ENCODE measurements at regions not wholly inside any gene's neighbourhood (a gene's known extent, or its start where the extent isn't known, plus 50 kb on each side); places are given as distances from the start of the nearest gene placed in this dataset.

- Histone ChIP-seq H3K36me3 (ENCODE audit: insufficient read depth, low read length) (no peaks in the 10 kb centered on the region), H3K79me2 (ENCODE audit: insufficient read depth, low read length) (no peaks in the 10 kb centered on the region), H2AFZ (ENCODE audit: low read depth, low read length) (no peak overlapping the region), H3K9ac (ENCODE audit: low read length) (no peak overlapping the region), H3K4me2 (ENCODE audit: low read length) (no peak overlapping the region), H3K9me3 (ENCODE audit: insufficient read depth, low read depth, low read length) (no peaks in the 10 kb centered on the region), H3K4me3 (ENCODE audit: insufficient read depth, low read depth, low read length) (no peak overlapping the region), H3K27ac (ENCODE audit: low read depth, low read length) (no peak overlapping the region), H4K20me1 (ENCODE audit: insufficient read depth, low read length) (no peaks in the 10 kb centered on the region), H3K4me1 (ENCODE audit: insufficient read depth, low read length) (peaks cover 6% of the 10 kb centered on the region), H3K27me3 (ENCODE audit: insufficient read depth, low read length) (no peaks in the 10 kb centered on the region)
- peaks cover 3% of the 10 kb centered on the region for H3K9me3 Mint-ChIP-seq (ENCODE audit: unreplicated experiment)
- FAIRE-seq (no peak), DNase-seq (ENCODE audit: low read depth) (no peak)
- TF ChIP-seq EZH2 (IDR thresholded peaks at IDR 0.05; ENCODE audit: insufficient read depth, low read length) = no peak
- no peak for TF ChIP-seq CTCF (IDR thresholded peaks at IDR 0.05; ENCODE audit: insufficient read depth, low read depth, low read length)
- no peaks in the 10 kb centered on the region for H3K36me3 Mint-ChIP-seq (ENCODE audit: low read depth, unreplicated experiment)
- no peaks in the 10 kb centered on the region for H3K27me3 Mint-ChIP-seq (ENCODE audit: low read depth, unreplicated experiment)
- H3K27ac Mint-ChIP-seq (ENCODE audit: unreplicated experiment) = no peak overlapping the region
- H3K4me3 Mint-ChIP-seq (ENCODE audit: unreplicated experiment) = no peak overlapping the region
- peaks cover 14% of the 10 kb centered on the region for H3K4me1 Mint-ChIP-seq (ENCODE audit: low read depth, unreplicated experiment)
Measured at GRCh38 chr6:21390532-21391213, 202.9 kb upstream of the SOX4 start.

DNA sequence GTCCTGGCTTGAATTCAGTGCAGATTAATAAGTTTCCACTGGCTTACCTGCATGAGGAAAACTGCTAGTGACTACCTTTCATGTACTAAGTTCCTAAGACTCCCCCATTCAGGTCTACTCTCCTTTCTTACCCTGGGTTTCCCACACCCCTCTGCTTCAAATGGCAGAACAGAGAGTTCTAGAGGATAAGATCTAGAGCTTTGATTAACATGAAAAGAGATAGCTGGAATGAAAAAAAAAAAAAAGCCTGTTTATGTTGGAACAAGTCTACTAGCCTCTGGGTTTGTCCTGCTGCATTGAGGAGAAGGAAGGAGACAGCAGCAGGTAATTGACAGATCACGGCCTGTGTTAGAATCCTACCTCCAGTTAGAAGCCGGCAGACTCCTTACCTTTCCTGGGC lies 201.4 kb upstream of the SOX4 start:
- Histone ChIP-seq H3K27me3 (ENCODE audit: insufficient read depth, low read length) (no peaks in the 10 kb centered on the region), H3K4me2 (ENCODE audit: low read length) (no peak overlapping the region), H3K4me3 (ENCODE audit: insufficient read depth, low read depth, low read length) (no peak overlapping the region), H3K9ac (ENCODE audit: low read length) (no peak overlapping the region), H3K36me3 (ENCODE audit: insufficient read depth, low read length) (no peaks in the 10 kb centered on the region), H3K9me3 (ENCODE audit: insufficient read depth, low read depth, low read length) (no peaks in the 10 kb centered on the region), H2AFZ (ENCODE audit: low read depth, low read length) (no peak overlapping the region), H4K20me1 (ENCODE audit: insufficient read depth, low read length) (no peaks in the 10 kb centered on the region), H3K27ac (ENCODE audit: low read depth, low read length) (no peak overlapping the region), H3K79me2 (ENCODE audit: insufficient read depth, low read length) (no peaks in the 10 kb centered on the region), H3K4me1 (ENCODE audit: insufficient read depth, low read length) (peaks cover 17% of the 10 kb centered on the region)
- H3K36me3 Mint-ChIP-seq (ENCODE audit: low read depth, unreplicated experiment) = no peaks in the 10 kb centered on the region
- TF ChIP-seq EZH2 (IDR thresholded peaks at IDR 0.05; ENCODE audit: insufficient read depth, low read length) (no peak), CTCF (IDR thresholded peaks at IDR 0.05; ENCODE audit: insufficient read depth, low read depth, low read length) (no peak)
- no peak for FAIRE-seq
- no peaks in the 10 kb centered on the region for H3K9me3 Mint-ChIP-seq (ENCODE audit: unreplicated experiment)
- H3K27me3 Mint-ChIP-seq (ENCODE audit: low read depth, unreplicated experiment) = no peaks in the 10 kb centered on the region
- no peak overlapping the region for H3K27ac Mint-ChIP-seq (ENCODE audit: unreplicated experiment)
- H3K4me3 Mint-ChIP-seq (ENCODE audit: unreplicated experiment) = no peak overlapping the region
- no peak for DNase-seq (ENCODE audit: low read depth)
- peaks cover 25% of the 10 kb centered on the region for H3K4me1 Mint-ChIP-seq (ENCODE audit: low read depth, unreplicated experiment)

DNA sequence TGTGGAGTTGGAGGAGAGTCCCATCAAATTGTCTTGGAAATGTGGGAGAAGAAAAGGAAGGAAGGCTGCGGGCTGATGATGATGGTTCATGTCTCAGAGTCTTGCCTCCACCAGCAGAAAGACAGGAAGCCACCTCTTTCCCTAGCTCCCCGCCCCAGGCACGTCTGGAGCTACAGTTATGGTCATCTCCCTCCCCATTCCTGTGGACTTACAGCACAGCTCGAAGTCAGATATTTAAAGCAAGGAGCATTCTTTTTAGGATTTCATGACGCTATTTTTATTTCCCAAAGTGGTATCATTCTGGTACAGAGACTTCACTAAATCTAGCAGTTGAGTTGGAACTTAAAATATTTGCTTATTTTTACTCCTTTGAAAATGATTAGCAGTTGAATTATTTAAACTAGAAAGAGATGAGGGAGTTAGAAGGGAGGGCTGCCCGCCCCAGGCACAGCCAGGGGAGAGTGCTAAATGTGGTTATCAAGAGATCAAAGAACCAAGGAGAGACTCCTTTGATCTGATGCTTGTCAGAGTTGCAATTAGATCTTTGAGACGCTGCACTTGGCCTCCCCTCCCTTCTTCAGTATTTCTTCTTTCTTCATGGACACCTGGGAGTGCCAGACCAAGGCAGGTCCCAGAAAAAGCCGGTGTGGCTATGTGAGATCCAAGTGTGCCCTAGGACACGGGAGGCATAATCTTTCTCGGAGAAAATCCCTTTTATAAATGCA lies 199.9 kb upstream of the SOX4 start:
- no peak overlapping the region for H3K4me3 ChIP-seq (ENCODE audit: insufficient read depth, low read depth, low read length)
- H3K4me1 Mint-ChIP-seq (ENCODE audit: low read depth, unreplicated experiment) = peaks cover 29% of the 10 kb centered on the region
- FAIRE-seq (no peak), DNase-seq (ENCODE audit: low read depth) (no peak)
- no peak overlapping the region for H2AFZ ChIP-seq (ENCODE audit: low read depth, low read length)
- H3K27me3 ChIP-seq (ENCODE audit: insufficient read depth, low read length) = no peaks in the 10 kb centered on the region
- H3K27ac Mint-ChIP-seq (ENCODE audit: unreplicated experiment) = no peak overlapping the region
- no peaks in the 10 kb centered on the region for H4K20me1 ChIP-seq (ENCODE audit: insufficient read depth, low read length)
- no peak overlapping the region for H3K4me3 Mint-ChIP-seq (ENCODE audit: unreplicated experiment)
- H3K36me3 ChIP-seq (ENCODE audit: insufficient read depth, low read length) = no peaks in the 10 kb centered on the region
- H3K36me3 Mint-ChIP-seq (ENCODE audit: low read depth, unreplicated experiment) = no peaks in the 10 kb centered on the region
- no peaks in the 10 kb centered on the region for H3K79me2 ChIP-seq (ENCODE audit: insufficient read depth, low read length)
- H3K9ac ChIP-seq (ENCODE audit: low read length) = no peak overlapping the region
- no peaks in the 10 kb centered on the region for H3K9me3 Mint-ChIP-seq (ENCODE audit: unreplicated experiment)
- H3K27ac ChIP-seq (ENCODE audit: low read depth, low read length) = no peak overlapping the region
- peaks cover 17% of the 10 kb centered on the region for H3K4me1 ChIP-seq (ENCODE audit: insufficient read depth, low read length)
- no peaks in the 10 kb centered on the region for H3K27me3 Mint-ChIP-seq (ENCODE audit: low read depth, unreplicated experiment)
- TF ChIP-seq CTCF (IDR thresholded peaks at IDR 0.05; ENCODE audit: insufficient read depth, low read depth, low read length) (no peak), EZH2 (IDR thresholded peaks at IDR 0.05; ENCODE audit: insufficient read depth, low read length) (no peak)
- no peak overlapping the region for H3K4me2 ChIP-seq (ENCODE audit: low read length)
- no peaks in the 10 kb centered on the region for H3K9me3 ChIP-seq (ENCODE audit: insufficient read depth, low read depth, low read length)

All from astrocyte (in vitro differentiated cells and primary cell).